ENCODE measurements at regions not wholly inside any gene's neighbourhood (a gene's known extent, or its start where the extent isn't known, plus 50 kb on each side); places are given as distances from the start of the nearest gene placed in this dataset.

DNA sequence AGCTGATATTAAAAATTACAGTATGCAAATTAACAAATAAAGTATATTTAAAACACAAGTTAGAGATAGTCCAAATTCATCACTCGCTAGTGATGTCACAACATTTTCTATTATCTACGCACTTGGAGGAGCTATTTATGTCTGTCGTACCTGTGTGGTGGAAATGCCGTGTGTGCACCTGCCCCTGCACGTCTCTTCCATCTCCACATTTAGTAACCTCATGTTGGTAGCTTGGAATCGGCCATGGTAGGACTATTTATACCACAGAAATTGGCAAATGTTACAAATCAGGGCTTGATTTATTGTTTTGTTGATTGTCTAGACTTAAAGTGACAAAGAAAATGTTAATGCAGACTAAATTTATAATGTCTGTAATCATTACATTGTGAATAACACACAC lies 62.6 kb upstream of the NTF3 start:
- Histone ChIP-seq H3K27ac (ENCODE audit: insufficient read depth, low read depth, low read length) (no peak overlapping the region), H2AFZ (ENCODE audit: low read depth, low read length) (no peak overlapping the region), H3K4me1 (ENCODE audit: control insufficient read depth, extremely low read depth, insufficient read depth, low read length) (no peaks in the 10 kb centered on the region), H3K4me2 (ENCODE audit: insufficient read depth, low read length) (no peak overlapping the region), H3K79me2 (ENCODE audit: control insufficient read depth, insufficient read depth, low read length) (no peaks in the 10 kb centered on the region), H3K9ac (replicated peaks; ENCODE audit: extremely low read depth, insufficient read depth, low read length) (no peak overlapping the region), H3K4me3 (replicated peaks in 1 of 3; ENCODE audit: insufficient read depth in 1 of 3, low read depth in 1 of 3, low read length in 3 of 3) (no peak overlapping the region), H3K27me3 (ENCODE audit: control insufficient read depth in 2 of 2, insufficient read depth in 2 of 2, low read length in 2 of 2) (no peaks in the 10 kb centered on the region), H4K20me1 (replicated peaks; ENCODE audit: control insufficient read depth, extremely low read depth, insufficient read depth, low read length) (no peaks in the 10 kb centered on the region), H3K9me1 (replicated peaks; ENCODE audit: control insufficient read depth, extremely low read depth, insufficient read depth, low read length) (no peaks in the 10 kb centered on the region), H3K9me3 (replicated peaks; ENCODE audit: control insufficient read depth, insufficient read depth, low read length) (no peaks in the 10 kb centered on the region), H3K36me3 (ENCODE audit: control insufficient read depth in 2 of 2, extremely low read depth in 1 of 2, insufficient read depth in 2 of 2, low read length in 2 of 2) (no peaks in the 10 kb centered on the region)
- ChIA-PET POLR2A (no interaction called here), CTCF (no interaction called here)
- BruUV-seq (replicated peaks): no TSS peak
- intact Hi-C loops (cut with micrococcal nuclease): no loop called here
- TF ChIP-seq EZH2 (IDR thresholded peaks at IDR 0.05; ENCODE audit: borderline replicate concordance, low read depth, low read length, severe bottlenecking) (no peak), FOS (IDR thresholded peaks at IDR 0.05; ENCODE audit: borderline replicate concordance, insufficient read depth, low read length) (no peak), GATA2 (IDR thresholded peaks at IDR 0.05; ENCODE audit: insufficient read depth, insufficient read length, low read depth, low read length) (no peak), CTCF (IDR thresholded peaks at IDR 0.05; ENCODE audit: extremely low read depth in 1 of 2, insufficient read depth in 1 of 2, low read depth in 1 of 2, low read length in 2 of 2) (no peak), POLR2AphosphoS5 (IDR thresholded peaks at IDR 0.05; ENCODE audit: insufficient read depth, low read depth, low read length) (no peak)
- TF ChIP-seq, protein P1, sequence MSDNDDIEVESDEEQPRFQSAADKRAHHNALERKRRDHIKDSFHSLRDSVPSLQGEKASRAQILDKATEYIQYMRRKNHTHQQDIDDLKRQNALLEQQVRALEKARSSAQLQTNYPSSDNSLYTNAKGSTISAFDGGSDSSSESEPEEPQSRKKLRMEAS (IDR thresholded peaks at IDR 0.05; ENCODE audit: insufficient read depth, insufficient read length): no peak
- dilution Hi-C loops (cut with MboI; ENCODE audit: extremely low pct_ligation_motif_present, low sequenced_read_pairs): no loop called here
- no peak for DNase-seq (ENCODE audit: low read depth, low spot score)
- no peak for FAIRE-seq

Data from endothelial cell of umbilical vein (primary cell).